K562 (cell line): ENCODE measurements at regions not wholly inside any gene's neighbourhood (a gene's known extent, or its start where the extent isn't known, plus 50 kb on each side); places are given as distances from the start of the nearest gene placed in this dataset.

Source experiments
- ATAC-seq: fragments of 200-7000 bp; cut with Tn5 transposase; 3 replicates; pipeline ENCODE4 v1.9.1; 2020; ENCODE audit warnings: moderate library complexity
- BruUV-seq: library from RNA; stranded (reverse); fragments of 400-500 nt; replicated peaks from 2 replicates; lab custom pipeline; 2021; lab: Mats Ljungman, UMichigan
- CTCF ChIA-PET: fragments of 300-600 bp; formaldehyde crosslinking; extraction: SDS; loops from one replicate; lab custom pipeline; 2021; ENCODE audit warnings: low intra/inter-chr PET ratio; lab: Yijun Ruan, JAX
- POLR2A ChIA-PET: fragments of 300-600, 350-650 bp; sonication (Branson Sonifier 250); formaldehyde crosslinking; extraction: SDS; loops from one replicate; lab custom pipeline; 2021; ENCODE audit warnings: antibody characterized with exemption, inconsistent platforms; lab: Yijun Ruan, JAX
- DNase-seq, 4 experiments: peaks; one replicate each; pipeline versions ENCODE4 v3.0.0 to v3.0.0-alpha.2; 2011 to 2018; ENCODE audit warnings: low spot score in 3 of 4, mixed read lengths in 3 of 4; ENCODE audit errors: extremely low read depth in 1 of 4
- FAIRE-seq: peaks from 2 replicates; lab custom pipeline; 2011; peaks lifted over from hg19 to GRCh38; lab: Jason Lieb, UNC
- H2AFZ ChIP-seq: 2 replicates; pipeline ENCODE4 v1.6.0; 2011; ENCODE audit warnings: low read depth, low read length, control low read depth, inconsistent platforms
- H3K27ac ChIP-seq: fragments of 200-600 bp; 3 replicates; pipeline ENCODE4 v1.8.0; 2011; ENCODE audit warnings: low read depth, mild to moderate bottlenecking, control low read depth, inconsistent platforms, low read length, moderate library complexity, mixed read lengths; ENCODE audit errors: extremely low read depth
- H3K27me3 ChIP-seq, 2 experiments: fragments of 300-600 bp in 1 of 2; 2 replicates in 1 of 2; 3 replicates in 1 of 2; pipeline versions ENCODE4 v1.6.0 to v1.8.0; 2011; ENCODE audit warnings: inconsistent platforms in 2 of 2, low read length in 2 of 2, mild to moderate bottlenecking in 1 of 2, mixed read lengths in 1 of 2, moderate library complexity in 1 of 2; ENCODE audit not compliant: control insufficient read depth in 2 of 2, insufficient read depth in 2 of 2
- H3K36me3 ChIP-seq: fragments of 300-600 bp; 3 replicates; pipeline ENCODE4 v1.8.0; 2011; ENCODE audit warnings: mild to moderate bottlenecking, low read length, inconsistent platforms; ENCODE audit not compliant: control insufficient read depth, insufficient read depth
- H3K4me1 ChIP-seq, 2 experiments: fragments of 200-600 bp in 1 of 2; replicated peaks in 1 of 2; 2 replicates in 1 of 2; 3 replicates in 1 of 2; pipeline versions ENCODE4 v1.5.1 to v1.8.0; 2011; ENCODE audit warnings: inconsistent platforms in 2 of 2, low read length in 2 of 2, mild to moderate bottlenecking in 1 of 2, mixed read lengths in 1 of 2, moderate library complexity in 1 of 2; ENCODE audit not compliant: control insufficient read depth in 2 of 2, insufficient read depth in 2 of 2
- H3K4me2 ChIP-seq: 2 replicates; pipeline ENCODE4 v1.6.1; 2011; ENCODE audit warnings: low read length, control low read depth, inconsistent platforms, mixed read lengths; ENCODE audit not compliant: insufficient read depth
- H3K4me3 ChIP-seq: fragments of 200-600 bp; sonication (generic), shearing (Covaris generic); 2 replicates; pipeline ENCODE4 v1.5.1; 2016; ENCODE audit warnings: control low read depth, inconsistent platforms
- H3K79me2 ChIP-seq: fragments of 200-600 bp; 3 replicates; pipeline ENCODE4 v1.8.0; 2011; ENCODE audit warnings: low read length, inconsistent platforms; ENCODE audit not compliant: control insufficient read depth, insufficient read depth
- H3K9ac ChIP-seq, 2 experiments: 2 replicates each; pipeline versions ENCODE4 v1.6.0 to v1.6.1; 2011; ENCODE audit warnings: low read depth in 2 of 2, low read length in 2 of 2, control low read depth in 1 of 2, inconsistent platforms in 1 of 2, mild to moderate bottlenecking in 1 of 2, mixed read lengths in 1 of 2; ENCODE audit not compliant: insufficient read depth in 1 of 2
- H3K9me1 ChIP-seq: one replicate; pipeline ENCODE4 v1.6.0; 2011; ENCODE audit warnings: inconsistent platforms, mild to moderate bottlenecking, low read length, moderate library complexity; ENCODE audit not compliant: control insufficient read depth, insufficient read depth
- H3K9me3 ChIP-seq: replicated peaks from 2 replicates; pipeline ENCODE4 v1.5.1; 2011; ENCODE audit warnings: low read depth, low read length, inconsistent platforms; ENCODE audit not compliant: control insufficient read depth, insufficient read depth
- H4K20me1 ChIP-seq: replicated peaks from 2 replicates; pipeline ENCODE4 v1.6.1; 2011; ENCODE audit warnings: low read length, inconsistent platforms, mixed read lengths; ENCODE audit not compliant: control insufficient read depth, insufficient read depth
- DNMT1 ChIP-seq: fragments of 450-650 bp; IDR thresholded peaks from 2 replicates; pipeline ENCODE4 v1.6.1; 2016; ENCODE audit warnings: antibody characterized with exemption, mild to moderate bottlenecking
- WGBS: fragments of 100-300 bp; shearing (Covaris generic); methylation state at CpG from one replicate; pipeline ENCODE4 v1.1.6; 2016; ENCODE audit warnings: low coverage, mixed read lengths; ENCODE audit not compliant: insufficient coverage; ENCODE audit errors: missing lambda C conversion rate; 5-methylcytosine and 5-hydroxymethylcytosine counted together
- in situ Hi-C: fragments of 300-500 bp; cut with MboI; formaldehyde crosslinking; loops from 4 replicates; pipeline ENCODE4 v1.15.0; 2018; ENCODE audit warnings: inconsistent platforms, mixed read lengths
- intact Hi-C: fragments of 100-400 bp; cut with micrococcal nuclease; formaldehyde crosslinking; loops from 2 replicates; pipeline ENCODE4 v1.14.2; 2022
- TF ChIP-seq, protein P1 (sequence below): sonication (generic); formaldehyde crosslinking; IDR thresholded peaks from 2 replicates; pipeline ENCODE4 v1.8.0; 2023; ENCODE audit warnings: missing genetic modification reagents, mild to moderate bottlenecking, borderline replicate concordance
- TF ChIP-seq, protein P2 (sequence below): sonication (generic); formaldehyde crosslinking; IDR thresholded peaks from 2 replicates; pipeline ENCODE4 v1.8.0; 2022; ENCODE audit warnings: mild to moderate bottlenecking, missing genetic modification reagents

DNA sequence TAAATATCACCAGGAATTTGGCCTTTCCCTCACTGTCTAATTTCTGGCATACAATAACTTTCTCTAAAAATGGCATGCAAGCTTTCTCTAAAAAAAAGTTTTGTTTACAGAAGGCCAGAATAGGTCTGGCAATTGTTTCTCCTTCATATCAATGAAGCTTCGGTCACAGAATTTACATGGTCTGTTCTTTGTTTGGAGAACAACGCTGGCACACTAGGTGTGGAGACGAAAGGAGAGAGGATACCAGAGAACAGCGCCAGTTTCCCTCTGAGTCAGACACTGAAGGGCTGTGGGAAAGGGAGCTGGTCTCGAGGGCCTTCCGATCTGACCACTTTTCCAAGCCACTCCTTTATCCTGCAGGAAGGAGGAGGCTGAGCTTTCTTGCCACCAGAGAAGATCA lies 60.1 kb upstream of the ITGA1 start:
- BruUV-seq: no TSS peak
- no peaks in the 10 kb centered on the region for H3K79me2 ChIP-seq
- intact Hi-C loops (no loop called here), in situ Hi-C loops (no loop called here)
- no peak overlapping the region for H3K4me3 ChIP-seq
- WGBS: 0% methylated on average over 5 of the region's 6 CpGs
- ATAC-seq (no peak), DNase-seq (no peak), FAIRE-seq (no peak)
- no peaks in the 10 kb centered on the region for H3K4me1 ChIP-seq
- no peaks in the 10 kb centered on the region for H3K9me1 ChIP-seq
- H3K4me2 ChIP-seq: no peak overlapping the region
- H2AFZ ChIP-seq: no peak overlapping the region
- no peak overlapping the region for H3K27ac ChIP-seq
- no peaks in the 10 kb centered on the region for H3K27me3 ChIP-seq
- ChIA-PET POLR2A (interaction anchor here (0.9 kb wide), 2 partner anchors 9 to 26 kb away, joined by 3 to 4 read pairs; no protein-coding TSS in a partner anchor), CTCF (no interaction called here)
- H4K20me1 ChIP-seq: no peaks in the 10 kb centered on the region
- TF ChIP-seq, protein P1, sequence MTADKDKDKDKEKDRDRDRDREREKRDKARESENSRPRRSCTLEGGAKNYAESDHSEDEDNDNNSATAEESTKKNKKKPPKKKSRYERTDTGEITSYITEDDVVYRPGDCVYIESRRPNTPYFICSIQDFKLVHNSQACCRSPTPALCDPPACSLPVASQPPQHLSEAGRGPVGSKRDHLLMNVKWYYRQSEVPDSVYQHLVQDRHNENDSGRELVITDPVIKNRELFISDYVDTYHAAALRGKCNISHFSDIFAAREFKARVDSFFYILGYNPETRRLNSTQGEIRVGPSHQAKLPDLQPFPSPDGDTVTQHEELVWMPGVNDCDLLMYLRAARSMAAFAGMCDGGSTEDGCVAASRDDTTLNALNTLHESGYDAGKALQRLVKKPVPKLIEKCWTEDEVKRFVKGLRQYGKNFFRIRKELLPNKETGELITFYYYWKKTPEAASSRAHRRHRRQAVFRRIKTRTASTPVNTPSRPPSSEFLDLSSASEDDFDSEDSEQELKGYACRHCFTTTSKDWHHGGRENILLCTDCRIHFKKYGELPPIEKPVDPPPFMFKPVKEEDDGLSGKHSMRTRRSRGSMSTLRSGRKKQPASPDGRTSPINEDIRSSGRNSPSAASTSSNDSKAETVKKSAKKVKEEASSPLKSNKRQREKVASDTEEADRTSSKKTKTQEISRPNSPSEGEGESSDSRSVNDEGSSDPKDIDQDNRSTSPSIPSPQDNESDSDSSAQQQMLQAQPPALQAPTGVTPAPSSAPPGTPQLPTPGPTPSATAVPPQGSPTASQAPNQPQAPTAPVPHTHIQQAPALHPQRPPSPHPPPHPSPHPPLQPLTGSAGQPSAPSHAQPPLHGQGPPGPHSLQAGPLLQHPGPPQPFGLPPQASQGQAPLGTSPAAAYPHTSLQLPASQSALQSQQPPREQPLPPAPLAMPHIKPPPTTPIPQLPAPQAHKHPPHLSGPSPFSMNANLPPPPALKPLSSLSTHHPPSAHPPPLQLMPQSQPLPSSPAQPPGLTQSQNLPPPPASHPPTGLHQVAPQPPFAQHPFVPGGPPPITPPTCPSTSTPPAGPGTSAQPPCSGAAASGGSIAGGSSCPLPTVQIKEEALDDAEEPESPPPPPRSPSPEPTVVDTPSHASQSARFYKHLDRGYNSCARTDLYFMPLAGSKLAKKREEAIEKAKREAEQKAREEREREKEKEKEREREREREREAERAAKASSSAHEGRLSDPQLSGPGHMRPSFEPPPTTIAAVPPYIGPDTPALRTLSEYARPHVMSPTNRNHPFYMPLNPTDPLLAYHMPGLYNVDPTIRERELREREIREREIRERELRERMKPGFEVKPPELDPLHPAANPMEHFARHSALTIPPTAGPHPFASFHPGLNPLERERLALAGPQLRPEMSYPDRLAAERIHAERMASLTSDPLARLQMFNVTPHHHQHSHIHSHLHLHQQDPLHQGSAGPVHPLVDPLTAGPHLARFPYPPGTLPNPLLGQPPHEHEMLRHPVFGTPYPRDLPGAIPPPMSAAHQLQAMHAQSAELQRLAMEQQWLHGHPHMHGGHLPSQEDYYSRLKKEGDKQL (CRISPR knock-in tag): no peak
- no peak for TF ChIP-seq DNMT1
- TF ChIP-seq, protein P2, sequence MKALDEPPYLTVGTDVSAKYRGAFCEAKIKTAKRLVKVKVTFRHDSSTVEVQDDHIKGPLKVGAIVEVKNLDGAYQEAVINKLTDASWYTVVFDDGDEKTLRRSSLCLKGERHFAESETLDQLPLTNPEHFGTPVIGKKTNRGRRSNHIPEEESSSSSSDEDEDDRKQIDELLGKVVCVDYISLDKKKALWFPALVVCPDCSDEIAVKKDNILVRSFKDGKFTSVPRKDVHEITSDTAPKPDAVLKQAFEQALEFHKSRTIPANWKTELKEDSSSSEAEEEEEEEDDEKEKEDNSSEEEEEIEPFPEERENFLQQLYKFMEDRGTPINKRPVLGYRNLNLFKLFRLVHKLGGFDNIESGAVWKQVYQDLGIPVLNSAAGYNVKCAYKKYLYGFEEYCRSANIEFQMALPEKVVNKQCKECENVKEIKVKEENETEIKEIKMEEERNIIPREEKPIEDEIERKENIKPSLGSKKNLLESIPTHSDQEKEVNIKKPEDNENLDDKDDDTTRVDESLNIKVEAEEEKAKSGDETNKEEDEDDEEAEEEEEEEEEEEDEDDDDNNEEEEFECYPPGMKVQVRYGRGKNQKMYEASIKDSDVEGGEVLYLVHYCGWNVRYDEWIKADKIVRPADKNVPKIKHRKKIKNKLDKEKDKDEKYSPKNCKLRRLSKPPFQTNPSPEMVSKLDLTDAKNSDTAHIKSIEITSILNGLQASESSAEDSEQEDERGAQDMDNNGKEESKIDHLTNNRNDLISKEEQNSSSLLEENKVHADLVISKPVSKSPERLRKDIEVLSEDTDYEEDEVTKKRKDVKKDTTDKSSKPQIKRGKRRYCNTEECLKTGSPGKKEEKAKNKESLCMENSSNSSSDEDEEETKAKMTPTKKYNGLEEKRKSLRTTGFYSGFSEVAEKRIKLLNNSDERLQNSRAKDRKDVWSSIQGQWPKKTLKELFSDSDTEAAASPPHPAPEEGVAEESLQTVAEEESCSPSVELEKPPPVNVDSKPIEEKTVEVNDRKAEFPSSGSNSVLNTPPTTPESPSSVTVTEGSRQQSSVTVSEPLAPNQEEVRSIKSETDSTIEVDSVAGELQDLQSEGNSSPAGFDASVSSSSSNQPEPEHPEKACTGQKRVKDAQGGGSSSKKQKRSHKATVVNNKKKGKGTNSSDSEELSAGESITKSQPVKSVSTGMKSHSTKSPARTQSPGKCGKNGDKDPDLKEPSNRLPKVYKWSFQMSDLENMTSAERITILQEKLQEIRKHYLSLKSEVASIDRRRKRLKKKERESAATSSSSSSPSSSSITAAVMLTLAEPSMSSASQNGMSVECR (CRISPR knock-in tag): no peak
- no peaks in the 10 kb centered on the region for H3K36me3 ChIP-seq
- no peaks in the 10 kb centered on the region for H3K9me3 ChIP-seq
- no peak overlapping the region for H3K9ac ChIP-seq
